Neural cell (in vitro differentiated cells): ENCODE measurements at regions not wholly inside any gene's neighbourhood (a gene's known extent, or its start where the extent isn't known, plus 50 kb on each side); places are given as distances from the start of the nearest gene placed in this dataset.

Source experiments
- H2AFZ ChIP-seq: fragments of 200-600, 300-800 bp; sonication (generic), shearing (Covaris generic); 2 replicates; pipeline ENCODE4 v1.6.0; 2014; ENCODE audit warnings: low read depth, mild to moderate bottlenecking, antibody characterized with exemption, low read length, moderate library complexity
- H3F3A ChIP-seq: fragments of 200-600 bp; shearing (Covaris generic); 2 replicates; pipeline ENCODE4 v1.6.1; 2016; ENCODE audit warnings: mild to moderate bottlenecking, moderate library complexity, mixed read lengths, antibody characterized with exemption, low read length; ENCODE audit not compliant: insufficient read depth, poor library complexity, severe bottlenecking
- H3K27ac ChIP-seq: fragments of 200-600, 300-800 bp; sonication (generic), shearing (Covaris generic); 2 replicates; pipeline ENCODE4 v1.5.1; 2014; ENCODE audit warnings: mild to moderate bottlenecking, low read length, moderate library complexity
- H3K27me3 ChIP-seq: fragments of 300-800, 200-600 bp; sonication (generic), shearing (Covaris generic); 2 replicates; pipeline ENCODE4 v1.6.0; 2014; ENCODE audit warnings: mild to moderate bottlenecking, low read depth, low read length, moderate library complexity; ENCODE audit not compliant: insufficient read depth
- H3K36me3 ChIP-seq: fragments of 300-800, 200-600 bp; sonication (generic), shearing (Covaris generic); 2 replicates; pipeline ENCODE4 v1.5.1; 2014; ENCODE audit warnings: mild to moderate bottlenecking, antibody characterized with exemption, low read length, moderate library complexity; ENCODE audit not compliant: insufficient read depth
- H3K4me2 ChIP-seq: fragments of 300-800, 200-600 bp; sonication (generic), shearing (Covaris generic); 2 replicates; pipeline ENCODE4 v1.6.0; 2014; ENCODE audit warnings: mild to moderate bottlenecking, low read length
- H3K4me3 ChIP-seq: fragments of 300-800, 200-600 bp; sonication (generic), shearing (Covaris generic); 2 replicates; pipeline ENCODE4 v1.5.1; 2014; ENCODE audit warnings: mild to moderate bottlenecking, low read length, moderate library complexity
- H3K79me2 ChIP-seq: fragments of 200-600 bp; shearing (Covaris generic); replicated peaks from 2 replicates; pipeline ENCODE4 v1.6.0; 2014; ENCODE audit warnings: mild to moderate bottlenecking, low read length, moderate library complexity; ENCODE audit not compliant: insufficient read depth
- H3K9ac ChIP-seq: fragments of 300-800, 200-600 bp; sonication (generic), shearing (Covaris generic); 2 replicates; pipeline ENCODE4 v1.6.1; 2016; ENCODE audit warnings: mild to moderate bottlenecking, low read length, mixed read lengths
- H3K9me2 ChIP-seq: fragments of 200-600 bp; shearing (Covaris generic); 2 replicates; pipeline ENCODE4 v1.6.1; 2016; ENCODE audit warnings: mild to moderate bottlenecking, low read length, mixed read lengths; ENCODE audit not compliant: insufficient read depth
- H3K9me3 ChIP-seq: fragments of 200-600, 300-800 bp; sonication (generic), shearing (Covaris generic); 2 replicates; pipeline ENCODE4 v1.6.1; 2016; ENCODE audit warnings: mild to moderate bottlenecking, mixed run types, low read length, moderate library complexity, mixed read lengths
- H4K20me1 ChIP-seq: fragments of 200-600 bp; shearing (Covaris generic); 2 replicates; pipeline ENCODE4 v1.6.1; 2016; ENCODE audit warnings: mild to moderate bottlenecking, mixed run types; ENCODE audit not compliant: insufficient read depth
- EP300 ChIP-seq: fragments of 450-650 bp; conservative IDR thresholded peaks from 2 replicates; pipeline ENCODE4 v1.6.1; 2014; ENCODE audit warnings: antibody characterized with exemption, mild to moderate bottlenecking, moderate library complexity; ENCODE audit not compliant: poor library complexity, severe bottlenecking
- EZH2 ChIP-seq: fragments of 200-600, 300-800 bp; shearing (Covaris generic), sonication (generic); IDR thresholded peaks from 2 replicates; pipeline ENCODE4 v1.6.1; 2014; ENCODE audit warnings: antibody characterized with exemption, low read length, borderline replicate concordance, mild to moderate bottlenecking; ENCODE audit not compliant: insufficient read depth, poor library complexity, severe bottlenecking
- MXI1 ChIP-seq: fragments of 450-650 bp; conservative IDR thresholded peaks from 2 replicates; pipeline ENCODE4 v1.6.1; 2014; ENCODE audit warnings: antibody characterized with exemption, mild to moderate bottlenecking; ENCODE audit not compliant: poor library complexity, severe bottlenecking
- POLR2AphosphoS5 ChIP-seq: IDR thresholded peaks from 2 replicates; pipeline ENCODE4 v1.6.1; 2012
- RAD21 ChIP-seq: fragments of 450-650 bp; conservative IDR thresholded peaks from 2 replicates; pipeline ENCODE4 v1.6.1; 2014; ENCODE audit warnings: antibody characterized with exemption, mild to moderate bottlenecking, moderate library complexity
- SMC3 ChIP-seq: fragments of 450-650 bp; conservative IDR thresholded peaks from 2 replicates; pipeline ENCODE4 v1.6.1; 2014; ENCODE audit warnings: antibody characterized with exemption, mild to moderate bottlenecking, moderate library complexity; ENCODE audit not compliant: poor library complexity
- TAF1 ChIP-seq: IDR thresholded peaks from 2 replicates; pipeline ENCODE4 v1.6.1; 2012; ENCODE audit warnings: low read depth
- TF ChIP-seq, protein P1 (sequence below): fragments of 450-650 bp; IDR thresholded peaks from 2 replicates; pipeline ENCODE4 v1.5.1; 2014; ENCODE audit warnings: antibody characterized with exemption, mild to moderate bottlenecking, moderate library complexity; ENCODE audit not compliant: poor library complexity, severe bottlenecking
- TF ChIP-seq, protein P2 (sequence below): IDR thresholded peaks from 2 replicates; pipeline ENCODE4 v1.6.1; 2012; ENCODE audit warnings: borderline replicate concordance

DNA sequence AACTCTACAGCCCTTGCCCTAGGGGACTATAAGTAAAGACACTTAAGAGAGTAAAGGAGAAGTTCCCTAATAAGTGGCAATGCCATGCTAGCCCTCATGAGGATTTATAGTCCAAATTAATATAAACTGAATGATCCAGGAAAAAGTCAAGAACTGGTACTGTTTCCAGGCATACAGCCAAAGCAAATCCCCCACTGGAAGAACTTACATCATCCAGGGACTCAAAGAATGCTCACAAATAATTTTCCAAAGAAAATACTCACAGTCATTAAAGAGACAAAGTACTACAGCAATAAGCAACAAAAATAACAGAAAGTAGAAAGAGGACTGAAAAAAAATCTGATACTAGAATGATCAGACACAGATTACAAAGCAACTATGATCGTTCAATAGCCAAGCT lies 79.7 kb upstream of the RAP1B start:
- no peak overlapping the region for H3K4me2 ChIP-seq
- H3K27ac ChIP-seq = no peak overlapping the region
- no peak overlapping the region for H3K9ac ChIP-seq
- no peaks in the 10 kb centered on the region for H3K36me3 ChIP-seq
- no peaks in the 10 kb centered on the region for H3K27me3 ChIP-seq
- H3K79me2 ChIP-seq = no peaks in the 10 kb centered on the region
- TF ChIP-seq TAF1 = no peak
- H2AFZ ChIP-seq = no peak overlapping the region
- no peaks in the 10 kb centered on the region for H4K20me1 ChIP-seq
- no peaks in the 10 kb centered on the region for H3K9me2 ChIP-seq
- H3F3A ChIP-seq = no peaks in the 10 kb centered on the region
- H3K4me3 ChIP-seq = no peak overlapping the region
- no peaks in the 10 kb centered on the region for H3K9me3 ChIP-seq

DNA sequence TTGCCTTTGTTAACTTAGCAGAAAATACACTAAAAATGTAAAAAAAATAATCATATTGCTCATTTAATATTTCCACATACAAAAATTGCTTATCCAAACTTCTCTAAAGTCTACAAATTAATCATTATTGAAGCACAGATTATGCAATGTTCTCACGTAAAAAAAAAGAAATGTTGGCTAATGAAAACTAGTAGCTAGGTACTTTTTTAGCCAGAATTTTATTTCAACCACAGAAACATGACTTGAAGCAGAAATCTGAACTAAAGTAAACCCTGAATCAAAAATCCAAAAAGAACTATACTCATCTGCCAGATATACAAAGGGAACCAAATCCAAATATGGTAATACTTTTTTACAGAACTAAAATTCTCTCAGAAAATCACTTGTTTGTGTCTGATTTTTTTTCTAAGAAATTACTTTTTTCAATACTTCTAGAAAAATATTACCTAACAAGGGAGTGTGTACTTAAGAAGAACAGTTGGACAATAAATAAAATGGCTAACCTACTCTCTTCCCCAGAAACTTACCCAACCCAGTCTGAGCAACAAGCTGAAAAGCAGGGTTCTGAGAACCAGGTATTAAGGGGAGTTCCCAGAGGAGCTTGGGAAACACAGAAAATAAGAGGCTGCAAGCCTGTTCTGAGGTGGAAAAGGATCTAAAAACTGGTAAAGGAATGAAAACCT lies 78.4 kb upstream of the RAP1B start:
- Histone ChIP-seq H3F3A (no peaks in the 10 kb centered on the region), H3K27me3 (no peaks in the 10 kb centered on the region), H3K9me2 (no peaks in the 10 kb centered on the region), H4K20me1 (no peaks in the 10 kb centered on the region), H2AFZ (no peak overlapping the region), H3K79me2 (no peaks in the 10 kb centered on the region), H3K4me3 (no peak overlapping the region), H3K27ac (no peak overlapping the region), H3K4me2 (no peak overlapping the region), H3K36me3 (no peaks in the 10 kb centered on the region), H3K9me3 (no peaks in the 10 kb centered on the region), H3K9ac (no peak overlapping the region)
- TF ChIP-seq EZH2 (no peak), EP300 (no peak), SMC3 (no peak), TAF1 (no peak), RAD21 (no peak), MXI1 (no peak), POLR2AphosphoS5 (no peak)
- TF ChIP-seq, protein P1, sequence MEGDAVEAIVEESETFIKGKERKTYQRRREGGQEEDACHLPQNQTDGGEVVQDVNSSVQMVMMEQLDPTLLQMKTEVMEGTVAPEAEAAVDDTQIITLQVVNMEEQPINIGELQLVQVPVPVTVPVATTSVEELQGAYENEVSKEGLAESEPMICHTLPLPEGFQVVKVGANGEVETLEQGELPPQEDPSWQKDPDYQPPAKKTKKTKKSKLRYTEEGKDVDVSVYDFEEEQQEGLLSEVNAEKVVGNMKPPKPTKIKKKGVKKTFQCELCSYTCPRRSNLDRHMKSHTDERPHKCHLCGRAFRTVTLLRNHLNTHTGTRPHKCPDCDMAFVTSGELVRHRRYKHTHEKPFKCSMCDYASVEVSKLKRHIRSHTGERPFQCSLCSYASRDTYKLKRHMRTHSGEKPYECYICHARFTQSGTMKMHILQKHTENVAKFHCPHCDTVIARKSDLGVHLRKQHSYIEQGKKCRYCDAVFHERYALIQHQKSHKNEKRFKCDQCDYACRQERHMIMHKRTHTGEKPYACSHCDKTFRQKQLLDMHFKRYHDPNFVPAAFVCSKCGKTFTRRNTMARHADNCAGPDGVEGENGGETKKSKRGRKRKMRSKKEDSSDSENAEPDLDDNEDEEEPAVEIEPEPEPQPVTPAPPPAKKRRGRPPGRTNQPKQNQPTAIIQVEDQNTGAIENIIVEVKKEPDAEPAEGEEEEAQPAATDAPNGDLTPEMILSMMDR = no peak
- TF ChIP-seq, protein P2, sequence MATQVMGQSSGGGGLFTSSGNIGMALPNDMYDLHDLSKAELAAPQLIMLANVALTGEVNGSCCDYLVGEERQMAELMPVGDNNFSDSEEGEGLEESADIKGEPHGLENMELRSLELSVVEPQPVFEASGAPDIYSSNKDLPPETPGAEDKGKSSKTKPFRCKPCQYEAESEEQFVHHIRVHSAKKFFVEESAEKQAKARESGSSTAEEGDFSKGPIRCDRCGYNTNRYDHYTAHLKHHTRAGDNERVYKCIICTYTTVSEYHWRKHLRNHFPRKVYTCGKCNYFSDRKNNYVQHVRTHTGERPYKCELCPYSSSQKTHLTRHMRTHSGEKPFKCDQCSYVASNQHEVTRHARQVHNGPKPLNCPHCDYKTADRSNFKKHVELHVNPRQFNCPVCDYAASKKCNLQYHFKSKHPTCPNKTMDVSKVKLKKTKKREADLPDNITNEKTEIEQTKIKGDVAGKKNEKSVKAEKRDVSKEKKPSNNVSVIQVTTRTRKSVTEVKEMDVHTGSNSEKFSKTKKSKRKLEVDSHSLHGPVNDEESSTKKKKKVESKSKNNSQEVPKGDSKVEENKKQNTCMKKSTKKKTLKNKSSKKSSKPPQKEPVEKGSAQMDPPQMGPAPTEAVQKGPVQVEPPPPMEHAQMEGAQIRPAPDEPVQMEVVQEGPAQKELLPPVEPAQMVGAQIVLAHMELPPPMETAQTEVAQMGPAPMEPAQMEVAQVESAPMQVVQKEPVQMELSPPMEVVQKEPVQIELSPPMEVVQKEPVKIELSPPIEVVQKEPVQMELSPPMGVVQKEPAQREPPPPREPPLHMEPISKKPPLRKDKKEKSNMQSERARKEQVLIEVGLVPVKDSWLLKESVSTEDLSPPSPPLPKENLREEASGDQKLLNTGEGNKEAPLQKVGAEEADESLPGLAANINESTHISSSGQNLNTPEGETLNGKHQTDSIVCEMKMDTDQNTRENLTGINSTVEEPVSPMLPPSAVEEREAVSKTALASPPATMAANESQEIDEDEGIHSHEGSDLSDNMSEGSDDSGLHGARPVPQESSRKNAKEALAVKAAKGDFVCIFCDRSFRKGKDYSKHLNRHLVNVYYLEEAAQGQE = no peak

DNA sequence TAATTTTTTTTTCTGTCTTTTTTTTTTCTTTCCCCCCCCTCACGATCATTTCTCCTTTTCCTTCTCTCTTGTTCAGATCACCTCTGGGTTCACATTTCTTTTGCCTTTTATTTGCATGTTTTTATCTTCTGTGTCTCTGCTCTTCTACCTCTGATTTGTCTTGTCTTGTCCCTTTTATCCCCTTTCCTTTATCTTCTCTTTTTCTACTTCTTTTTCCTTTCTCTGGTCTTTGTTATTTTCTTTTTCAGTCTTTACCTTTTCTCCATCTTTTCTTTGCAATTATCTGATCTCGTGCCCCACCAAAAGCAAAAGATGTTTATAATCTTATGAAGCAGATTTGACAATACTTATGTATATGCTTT lies 77.8 kb upstream of the RAP1B start:
- Histone ChIP-seq H3K4me2 (no peak overlapping the region), H3K9me2 (no peaks in the 10 kb centered on the region), H4K20me1 (no peaks in the 10 kb centered on the region), H3K27ac (no peak overlapping the region), H3K36me3 (no peaks in the 10 kb centered on the region), H3K79me2 (no peaks in the 10 kb centered on the region), H3K27me3 (no peaks in the 10 kb centered on the region), H2AFZ (no peak overlapping the region), H3K9ac (no peak overlapping the region), H3K4me3 (no peak overlapping the region), H3K9me3 (no peaks in the 10 kb centered on the region), H3F3A (no peaks in the 10 kb centered on the region)
- TF ChIP-seq EZH2 (no peak), SMC3 (no peak), MXI1 (no peak), EP300 (no peak), POLR2AphosphoS5 (no peak), RAD21 (no peak), TAF1 (no peak)
- TF ChIP-seq, protein P1 = no peak
- TF ChIP-seq, protein P2 = no peak
